Activated T-cell treated with anti-CD3 and anti-CD28 coated beads, Interleukin-2, amount 50 U/mL, for 24 hours (primary cell): ENCODE measurements at regions not wholly inside any gene's neighbourhood (a gene's known extent, or its start where the extent isn't known, plus 50 kb on each side); places are given as distances from the start of the nearest gene placed in this dataset.
"Not testable (repeated sequence)": the region's sequence is repeated elsewhere in the genome, so short reads cannot be mapped to it uniquely, and the experiment has no call there.

Experiments used
- DNase-seq: peaks from one replicate; pipeline ENCODE4 v3.0.0-alpha.2; 2020
- H3K27ac Mint-ChIP-seq: 2 replicates; pipeline ENCODE4 v1.8.0; 2020; ENCODE audit warnings: mild to moderate bottlenecking, mixed read lengths
- H3K27me3 Mint-ChIP-seq: 2 replicates; pipeline ENCODE4 v1.8.0; 2020; ENCODE audit warnings: mixed read lengths
- H3K36me3 Mint-ChIP-seq: 2 replicates; pipeline ENCODE4 v1.8.0; 2020; ENCODE audit warnings: low read depth, mixed read lengths
- H3K4me1 Mint-ChIP-seq: 2 replicates; pipeline ENCODE4 v1.8.0; 2020; ENCODE audit warnings: low read depth, mixed read lengths
- H3K4me3 Mint-ChIP-seq: 2 replicates; pipeline ENCODE4 v1.8.0; 2020; ENCODE audit warnings: mild to moderate bottlenecking, moderate library complexity, mixed read lengths
- H3K9me3 Mint-ChIP-seq: 2 replicates; pipeline ENCODE4 v1.8.0; 2020; ENCODE audit warnings: mixed read lengths

GRCh38 chr1:185531838-185532237 lies 202.4 kb upstream of the HMCN1 start:
- peaks cover 2% of the 10 kb centered on the region for H3K4me1 Mint-ChIP-seq
- no peak overlapping the region for H3K27ac Mint-ChIP-seq
- H3K4me3 Mint-ChIP-seq: no peak overlapping the region

GRCh38 chr1:185530215-185530614 lies 204.0 kb upstream of the HMCN1 start:
- Mint-ChIP-seq H3K4me1 (peaks cover 2% of the 10 kb centered on the region), H3K36me3 (no peaks in the 10 kb centered on the region), H3K27me3 (no peaks in the 10 kb centered on the region), H3K27ac (no peak overlapping the region), H3K4me3 (no peak overlapping the region), H3K9me3 (no peaks in the 10 kb centered on the region)
- DNase-seq: no peak

More at GRCh38 chr1:185531838-185532237, 202.4 kb upstream of the HMCN1 start:
- Mint-ChIP-seq H3K9me3 (no peaks in the 10 kb centered on the region), H3K27me3 (no peaks in the 10 kb centered on the region), H3K36me3 (no peaks in the 10 kb centered on the region)
- DNase-seq: no peak

GRCh38 chr1:185529673-185530072 lies 204.5 kb upstream of the HMCN1 start:
- no peak overlapping the region for H3K4me3 Mint-ChIP-seq
- H3K27ac Mint-ChIP-seq: no peak overlapping the region
- no peak for DNase-seq
- H3K4me1 Mint-ChIP-seq: peaks cover 2% of the 10 kb centered on the region
- no peaks in the 10 kb centered on the region for H3K36me3 Mint-ChIP-seq
- no peaks in the 10 kb centered on the region for H3K9me3 Mint-ChIP-seq
- H3K27me3 Mint-ChIP-seq: no peaks in the 10 kb centered on the region

GRCh38 chr1:185528084-185528676 lies 206.0 kb upstream of the HMCN1 start:
- Mint-ChIP-seq H3K36me3 (no peaks in the 10 kb centered on the region), H3K27me3 (no peaks in the 10 kb centered on the region), H3K4me1 (peaks cover 2% of the 10 kb centered on the region), H3K27ac (no peak overlapping the region), H3K9me3 (no peaks in the 10 kb centered on the region), H3K4me3 (no peak overlapping the region)
- no peak for DNase-seq

GRCh38 chr1:185526344-185527307 lies 207.6 kb upstream of the HMCN1 start:
- H3K4me1 Mint-ChIP-seq: peaks cover 2% of the 10 kb centered on the region
- no peak overlapping the region for H3K4me3 Mint-ChIP-seq
- no peaks in the 10 kb centered on the region for H3K27me3 Mint-ChIP-seq
- H3K9me3 Mint-ChIP-seq: no peaks in the 10 kb centered on the region
- no peak for DNase-seq
- no peak overlapping the region for H3K27ac Mint-ChIP-seq
- no peaks in the 10 kb centered on the region for H3K36me3 Mint-ChIP-seq

- DNase-seq: no peak
- no peaks in the 10 kb centered on the region for H3K27me3 Mint-ChIP-seq
- no peak overlapping the region for H3K4me3 Mint-ChIP-seq
- peaks cover 13% of the 10 kb centered on the region for H3K36me3 Mint-ChIP-seq
- H3K27ac Mint-ChIP-seq: peak overlapping the region; percentile 83
- H3K4me1 Mint-ChIP-seq: peaks cover 9% of the 10 kb centered on the region
- peaks cover 16% of the 10 kb centered on the region for H3K9me3 Mint-ChIP-seq
Measured at GRCh38 chr1:185520188-185520920, 203.3 kb upstream of the IVNS1ABP start.

GRCh38 chr1:185517808-185518419 lies 200.9 kb upstream of the IVNS1ABP start:
- peaks cover 16% of the 10 kb centered on the region for H3K9me3 Mint-ChIP-seq
- H3K27ac Mint-ChIP-seq: no peak overlapping the region

GRCh38 chr1:185517301-185517700 lies 200.3 kb upstream of the IVNS1ABP start:
- H3K27ac Mint-ChIP-seq, DNase-seq, H3K27me3 Mint-ChIP-seq, H3K4me1 Mint-ChIP-seq, H3K4me3 Mint-ChIP-seq: not testable (repeated sequence)
- Mint-ChIP-seq H3K9me3 (peaks cover 16% of the 10 kb centered on the region), H3K36me3 (peaks cover 13% of the 10 kb centered on the region)

More at GRCh38 chr1:185517808-185518419, 200.9 kb upstream of the IVNS1ABP start:
- peaks cover 13% of the 10 kb centered on the region for H3K36me3 Mint-ChIP-seq
- no peak for DNase-seq
- H3K4me3 Mint-ChIP-seq: no peak overlapping the region
- peaks cover 9% of the 10 kb centered on the region for H3K4me1 Mint-ChIP-seq
- H3K27me3 Mint-ChIP-seq: no peaks in the 10 kb centered on the region

GRCh38 chr1:185515696-185516095 lies 198.7 kb upstream of the IVNS1ABP start:
- no peaks in the 10 kb centered on the region for H3K27me3 Mint-ChIP-seq
- peaks cover 14% of the 10 kb centered on the region for H3K9me3 Mint-ChIP-seq
- no peak overlapping the region for H3K27ac Mint-ChIP-seq
- H3K36me3 Mint-ChIP-seq: peaks cover 13% of the 10 kb centered on the region
- peaks cover 8% of the 10 kb centered on the region for H3K4me1 Mint-ChIP-seq
- no peak for DNase-seq
- no peak overlapping the region for H3K4me3 Mint-ChIP-seq

GRCh38 chr1:185514311-185514710 lies 197.3 kb upstream of the IVNS1ABP start:
- Mint-ChIP-seq H3K4me3 (no peak overlapping the region), H3K36me3 (peaks cover 10% of the 10 kb centered on the region), H3K27ac (no peak overlapping the region), H3K27me3 (no peaks in the 10 kb centered on the region), H3K4me1 (peaks cover 2% of the 10 kb centered on the region), H3K9me3 (peaks cover 14% of the 10 kb centered on the region)
- no peak for DNase-seq

- Mint-ChIP-seq H3K4me1 (peaks cover 4% of the 10 kb centered on the region), H3K27me3 (no peaks in the 10 kb centered on the region), H3K4me3 (no peak overlapping the region), H3K9me3 (peaks cover 10% of the 10 kb centered on the region), H3K36me3 (peaks cover 5% of the 10 kb centered on the region), H3K27ac (no peak overlapping the region)
- DNase-seq: no peak
Measured at GRCh38 chr1:185512442-185512841, 195.4 kb upstream of the IVNS1ABP start.

- Mint-ChIP-seq H3K36me3 (no peaks in the 10 kb centered on the region), H3K27me3 (no peaks in the 10 kb centered on the region), H3K4me1 (peaks cover 27% of the 10 kb centered on the region), H3K9me3 (peaks cover 2% of the 10 kb centered on the region), H3K27ac (no peak overlapping the region), H3K4me3 (no peak overlapping the region)
- DNase-seq: no peak
Measured at GRCh38 chr1:185501099-185501498, 184.1 kb upstream of the IVNS1ABP start.

- peaks cover 27% of the 10 kb centered on the region for H3K4me1 Mint-ChIP-seq
- H3K4me3 Mint-ChIP-seq: no peak overlapping the region
- no peaks in the 10 kb centered on the region for H3K36me3 Mint-ChIP-seq
- H3K27me3 Mint-ChIP-seq: no peaks in the 10 kb centered on the region
- no peak for DNase-seq
- peak overlapping the region; percentile 71 for H3K27ac Mint-ChIP-seq
- no peaks in the 10 kb centered on the region for H3K9me3 Mint-ChIP-seq
Measured at GRCh38 chr1:185500001-185500626, 183.1 kb upstream of the IVNS1ABP start.

GRCh38 chr1:185498207-185498606 lies 181.2 kb upstream of the IVNS1ABP start:
- no peak for DNase-seq
- Mint-ChIP-seq H3K27ac (no peak overlapping the region), H3K9me3 (no peaks in the 10 kb centered on the region), H3K27me3 (no peaks in the 10 kb centered on the region), H3K4me3 (no peak overlapping the region), H3K4me1 (peaks cover 27% of the 10 kb centered on the region), H3K36me3 (no peaks in the 10 kb centered on the region)
